ENCODE measurements at regions not wholly inside any gene's neighbourhood (a gene's known extent, or its start where the extent isn't known, plus 50 kb on each side); places are given as distances from the start of the nearest gene placed in this dataset.

GRCh38 chr2:180058993-180059392 is 51.9 kb upstream of the CWC22 start:
- no peak for DNase-seq (ENCODE audit: low spot score)

GRCh38 chr2:180057706-180058412 is 50.8 kb upstream of the CWC22 start:
- DNase-seq (ENCODE audit: low spot score) = no peak

Data from Ammon's horn (tissue), 1 donor.